ENCODE measurements at regions not wholly inside any gene's neighbourhood (a gene's known extent, or its start where the extent isn't known, plus 50 kb on each side); places are given as distances from the start of the nearest gene placed in this dataset.

- CTCF ChIA-PET = interaction anchor here (0.6 to 0.7 kb wide), 2 partner anchors 39 to 401 kb away, joined by 3 to 5 read pairs; no protein-coding TSS in a partner anchor
- intact Hi-C loops (cut with micrococcal nuclease; ENCODE audit: unreplicated experiment) = no loop called here
- H3K36me3 Mint-ChIP-seq (ENCODE audit: insufficient read depth, unreplicated experiment) = no peaks in the 10 kb centered on the region
- no peak overlapping the region for H3K4me3 Mint-ChIP-seq (ENCODE audit: low read depth, unreplicated experiment)
- H3K27ac Mint-ChIP-seq (ENCODE audit: unreplicated experiment) = no peak overlapping the region
- no peaks in the 10 kb centered on the region for H3K27me3 Mint-ChIP-seq (ENCODE audit: unreplicated experiment)
- H3K4me1 Mint-ChIP-seq (ENCODE audit: low read depth, unreplicated experiment) = no peaks in the 10 kb centered on the region
- TF ChIP-seq CTCF (IDR thresholded peaks at IDR 0.05; ENCODE audit: unreplicated experiment) = no peak
- no TSS peak for BruUV-seq (replicated peaks)
- no peaks in the 10 kb centered on the region for H3K9me3 Mint-ChIP-seq (ENCODE audit: low read depth, unreplicated experiment)
- DNase-seq = no peak
Measured at GRCh38 chr17:56710986-56711385, 117.5 kb downstream of the NOG start.

- Mint-ChIP-seq H3K27ac (ENCODE audit: unreplicated experiment) (no peak overlapping the region), H3K27me3 (ENCODE audit: unreplicated experiment) (peaks cover 36% of the 10 kb centered on the region), H3K36me3 (ENCODE audit: insufficient read depth, unreplicated experiment) (no peaks in the 10 kb centered on the region), H3K4me1 (ENCODE audit: low read depth, unreplicated experiment) (no peaks in the 10 kb centered on the region), H3K4me3 (ENCODE audit: low read depth, unreplicated experiment) (no peak overlapping the region), H3K9me3 (ENCODE audit: low read depth, unreplicated experiment) (no peaks in the 10 kb centered on the region)
- BruUV-seq (replicated peaks) = no TSS peak
- peak; percentile 76 for DNase-seq
- intact Hi-C loops (cut with micrococcal nuclease; ENCODE audit: unreplicated experiment) = loop anchor here (1.0 to 2.0 kb wide), 2 partner anchors 123 to 215 kb away; no protein-coding TSS in a partner anchor
- CTCF ChIA-PET = interaction anchor here (0.6 to 1.8 kb wide), 7 partner anchors 17 to 945 kb away, joined by 3 to 52 read pairs (median 5); partner anchors contain the start of gene NOG
- peak; percentile 51 for TF ChIP-seq CTCF (IDR thresholded peaks at IDR 0.05; ENCODE audit: unreplicated experiment)
Measured at GRCh38 chr17:56715613-56716357, 117.9 kb downstream of the C17orf67 start.

- intact Hi-C loops (cut with micrococcal nuclease; ENCODE audit: unreplicated experiment) = loop anchor here (2.0 kb wide), 1 partner anchor 217 kb away; no protein-coding TSS in a partner anchor
- CTCF ChIA-PET = no interaction called here
- H3K4me3 Mint-ChIP-seq (ENCODE audit: low read depth, unreplicated experiment) = no peak overlapping the region
- no TSS peak for BruUV-seq (replicated peaks)
- H3K4me1 Mint-ChIP-seq (ENCODE audit: low read depth, unreplicated experiment) = no peaks in the 10 kb centered on the region
- no peaks in the 10 kb centered on the region for H3K36me3 Mint-ChIP-seq (ENCODE audit: insufficient read depth, unreplicated experiment)
- no peak for DNase-seq
- TF ChIP-seq CTCF (IDR thresholded peaks at IDR 0.05; ENCODE audit: unreplicated experiment) = no peak
- no peak overlapping the region for H3K27ac Mint-ChIP-seq (ENCODE audit: unreplicated experiment)
- H3K9me3 Mint-ChIP-seq (ENCODE audit: low read depth, unreplicated experiment) = no peaks in the 10 kb centered on the region
- peaks cover 36% of the 10 kb centered on the region for H3K27me3 Mint-ChIP-seq (ENCODE audit: unreplicated experiment)
Measured at GRCh38 chr17:56717471-56717870, 116.2 kb downstream of the C17orf67 start.

- intact Hi-C loops (cut with micrococcal nuclease; ENCODE audit: unreplicated experiment) = no loop called here
- H3K4me1 Mint-ChIP-seq (ENCODE audit: low read depth, unreplicated experiment) = no peaks in the 10 kb centered on the region
- BruUV-seq (replicated peaks) = no TSS peak
- H3K9me3 Mint-ChIP-seq (ENCODE audit: low read depth, unreplicated experiment) = no peaks in the 10 kb centered on the region
- no peak for DNase-seq
- peaks cover 39% of the 10 kb centered on the region for H3K27me3 Mint-ChIP-seq (ENCODE audit: unreplicated experiment)
- no peak overlapping the region for H3K27ac Mint-ChIP-seq (ENCODE audit: unreplicated experiment)
- CTCF ChIA-PET = no interaction called here
- H3K36me3 Mint-ChIP-seq (ENCODE audit: insufficient read depth, unreplicated experiment) = no peaks in the 10 kb centered on the region
- H3K4me3 Mint-ChIP-seq (ENCODE audit: low read depth, unreplicated experiment) = no peak overlapping the region
- TF ChIP-seq CTCF (IDR thresholded peaks at IDR 0.05; ENCODE audit: unreplicated experiment) = no peak
Measured at GRCh38 chr17:56718515-56718914, 115.2 kb downstream of the C17orf67 start.
